Stimulated activated CD8-positive, alpha-beta memory T cell treated with anti-CD3 and anti-CD28 coated beads, Interleukin-4, amount 100 ng/mL, for 24 hours (primary cell): ENCODE measurements at regions not wholly inside any gene's neighbourhood (a gene's known extent, or its start where the extent isn't known, plus 50 kb on each side); places are given as distances from the start of the nearest gene placed in this dataset.

ENCODE experiments used
- DNase-seq: peaks from one replicate; pipeline ENCODE4 v3.0.0-alpha.2; 2020; ENCODE audit warnings: low read depth

- no peak for DNase-seq
Measured at GRCh38 chr22:48672387-48672786, 1155.3 kb downstream of the BRD1 start.

DNA sequence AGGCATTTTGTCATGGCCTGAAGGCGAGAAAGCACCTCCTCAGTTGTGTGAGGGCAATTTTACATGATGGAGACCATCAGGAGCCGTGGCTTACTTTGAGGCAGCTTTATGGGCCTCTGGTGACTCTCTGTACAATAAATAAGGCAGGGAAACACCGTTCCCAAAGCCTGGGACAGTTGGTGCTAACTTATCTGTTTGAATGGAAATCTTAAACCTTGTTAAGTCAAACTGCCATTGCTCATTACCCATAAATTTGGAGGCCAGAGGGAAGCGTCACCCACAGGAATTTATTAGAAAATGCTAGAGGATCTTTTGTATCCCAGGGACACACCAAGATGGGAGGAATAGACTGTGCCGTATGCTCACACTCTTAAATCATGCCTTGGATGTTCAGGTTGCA is 1156.9 kb downstream of the BRD1 start:
- DNase-seq, result no peak

- no peak for DNase-seq
Measured at GRCh38 chr22:48669986-48670716, 1157.5 kb downstream of the BRD1 start.

DNA sequence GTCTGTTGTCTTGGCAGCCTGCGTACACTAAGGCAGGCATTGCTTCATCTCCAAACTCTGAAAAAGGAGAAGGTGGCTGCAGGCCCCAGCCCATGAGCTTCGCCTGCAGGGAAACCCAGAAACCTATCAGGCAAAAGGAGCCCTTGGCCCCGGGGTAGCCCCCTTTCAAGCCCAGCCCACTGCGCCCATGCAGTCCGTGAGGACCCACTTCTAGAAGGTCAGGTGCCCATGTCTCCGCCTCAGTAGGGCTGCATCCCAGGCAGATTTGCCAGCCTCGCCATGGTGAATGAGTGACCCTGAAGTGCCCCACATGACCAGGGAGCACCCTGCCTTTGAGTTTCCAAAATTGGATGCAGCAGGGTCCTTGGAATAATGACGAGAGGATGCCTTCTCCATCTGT is 1158.4 kb downstream of the BRD1 start:
- DNase-seq, result no peak

- no peak for DNase-seq
Measured at GRCh38 chr22:48667289-48667688, 1160.4 kb downstream of the BRD1 start.

- no peak for DNase-seq
Measured at GRCh38 chr22:48666620-48667019, 1161.1 kb downstream of the BRD1 start.

- DNase-seq, result no peak
Measured at GRCh38 chr22:48665311-48665995, 1162.2 kb downstream of the BRD1 start.

- DNase-seq, result no peak
Measured at GRCh38 chr22:48664586-48664985, 1163.1 kb downstream of the BRD1 start.

DNA sequence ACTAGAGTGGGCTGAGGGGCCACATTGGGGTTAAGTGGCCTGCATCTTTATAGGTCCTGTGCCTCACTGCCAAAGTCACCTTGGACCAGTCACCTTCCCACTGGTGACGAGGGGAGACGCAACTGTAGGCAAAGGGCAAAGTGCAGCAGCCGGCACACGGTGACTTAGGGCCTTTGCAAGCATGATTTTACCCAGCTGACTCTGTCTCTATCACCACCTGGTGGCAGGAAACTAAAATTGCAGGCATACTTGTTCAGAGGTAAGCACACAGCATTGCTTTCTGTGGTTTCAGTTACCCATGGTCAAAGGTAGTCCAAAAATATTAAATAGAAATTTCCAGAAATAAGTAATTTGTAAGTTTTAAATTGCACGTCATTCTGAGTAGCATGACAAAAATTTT is 1164.4 kb downstream of the BRD1 start:
- no peak for DNase-seq

- DNase-seq, result no peak
Measured at GRCh38 chr22:48662476-48663135, 1165.1 kb downstream of the BRD1 start.

DNA sequence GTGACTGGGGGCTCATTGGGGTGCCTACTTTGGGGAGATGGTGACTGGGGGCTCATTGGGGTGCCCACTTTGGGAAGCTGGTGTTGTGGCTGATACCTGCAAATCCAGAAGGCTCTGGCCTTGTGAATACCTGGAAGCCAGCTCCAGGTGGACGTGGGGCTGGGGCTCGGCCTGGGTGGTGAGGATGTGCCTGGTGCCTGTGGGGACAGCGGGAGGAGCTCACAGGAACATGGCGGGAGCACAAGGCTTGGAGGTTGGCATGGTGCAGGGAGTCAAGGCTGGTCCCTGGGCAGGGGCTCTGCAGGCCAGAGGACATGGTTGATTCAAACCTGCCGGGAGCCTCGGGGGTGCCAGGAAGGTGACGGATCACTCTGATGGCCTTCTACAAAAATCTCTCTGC is 1165.7 kb downstream of the BRD1 start:
- DNase-seq, result no peak

DNA sequence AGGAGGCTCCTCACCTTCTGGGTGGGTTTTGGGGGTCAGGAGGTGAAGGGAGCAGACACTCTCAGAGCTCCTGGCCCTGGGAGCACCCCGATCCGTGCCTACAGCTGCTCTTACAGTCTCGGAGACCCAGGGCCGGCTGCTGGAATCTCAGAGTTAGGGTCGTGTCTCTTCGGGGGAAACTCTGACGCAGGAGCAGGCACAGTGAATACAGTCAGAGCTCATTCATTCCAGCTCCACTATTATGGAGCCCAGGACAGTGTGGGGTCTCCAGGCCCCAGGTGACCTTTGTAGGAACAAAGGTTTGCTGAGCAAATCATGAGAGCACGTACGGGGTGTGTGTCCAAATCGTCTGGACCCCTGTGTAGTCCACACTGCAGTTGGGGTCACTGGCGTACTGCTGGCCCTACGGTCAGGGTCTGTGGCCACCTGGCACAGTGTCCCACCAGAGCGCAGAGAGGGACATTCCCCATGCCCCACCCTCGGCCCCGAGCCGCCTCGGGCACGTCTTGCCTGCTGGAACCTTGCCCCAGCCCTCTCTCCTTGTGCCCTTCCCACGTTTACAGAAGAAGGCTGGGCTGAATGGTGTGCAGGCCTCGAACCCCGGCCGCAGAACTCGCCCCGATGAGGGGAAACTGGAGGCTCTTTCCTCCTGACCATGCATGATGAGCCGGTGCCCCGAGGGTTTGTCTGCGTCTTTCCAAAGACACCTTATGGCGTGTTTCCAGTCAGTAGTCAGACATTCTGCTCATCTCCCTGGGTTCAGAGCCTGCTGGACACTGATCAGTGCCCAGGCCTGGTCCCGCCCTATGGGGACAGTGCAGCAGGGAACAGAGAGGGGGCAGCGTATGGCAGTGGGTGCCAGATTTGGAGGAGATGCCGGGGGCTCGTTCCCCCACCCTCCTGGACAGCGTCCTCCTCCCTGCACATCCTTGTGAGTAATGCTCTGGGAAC is 1166.6 kb downstream of the BRD1 start:
- DNase-seq, result no peak

DNA sequence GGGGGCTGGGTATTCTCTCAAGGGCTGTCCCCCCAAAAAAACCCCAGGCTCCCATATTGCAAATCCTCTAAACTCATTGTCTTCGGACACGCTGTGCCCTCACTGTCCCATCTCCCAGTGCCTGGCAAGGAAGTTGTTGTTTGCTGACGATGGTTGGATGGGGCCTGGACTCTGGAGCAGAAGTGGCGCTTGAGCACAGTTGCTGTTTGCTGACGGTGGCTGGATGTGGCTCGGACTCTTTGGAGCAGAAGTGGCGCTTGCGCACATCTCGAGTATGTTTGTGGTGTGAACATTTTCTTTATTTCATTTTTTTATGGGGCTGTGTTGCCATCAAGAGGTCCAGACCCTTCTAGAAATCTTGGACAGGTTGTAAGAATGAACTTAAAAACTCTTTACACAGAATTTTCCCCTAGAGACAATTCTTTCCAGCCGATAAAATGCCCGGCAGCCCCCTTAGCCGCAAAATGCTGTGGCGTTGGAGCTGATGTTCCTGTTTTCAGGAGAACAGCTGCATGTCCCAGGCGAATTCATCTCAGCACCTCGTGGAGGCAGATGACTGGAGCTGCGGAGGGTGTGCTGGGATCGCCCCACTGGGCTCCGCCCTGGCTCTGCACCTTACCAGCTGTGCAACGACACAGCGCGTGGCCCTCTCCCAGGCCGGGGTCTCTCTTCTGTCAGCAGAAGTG is 1167.4 kb downstream of the BRD1 start:
- DNase-seq, result no peak

- DNase-seq, result no peak
Measured at GRCh38 chr22:48659404-48659996, 1168.2 kb downstream of the BRD1 start.

DNA sequence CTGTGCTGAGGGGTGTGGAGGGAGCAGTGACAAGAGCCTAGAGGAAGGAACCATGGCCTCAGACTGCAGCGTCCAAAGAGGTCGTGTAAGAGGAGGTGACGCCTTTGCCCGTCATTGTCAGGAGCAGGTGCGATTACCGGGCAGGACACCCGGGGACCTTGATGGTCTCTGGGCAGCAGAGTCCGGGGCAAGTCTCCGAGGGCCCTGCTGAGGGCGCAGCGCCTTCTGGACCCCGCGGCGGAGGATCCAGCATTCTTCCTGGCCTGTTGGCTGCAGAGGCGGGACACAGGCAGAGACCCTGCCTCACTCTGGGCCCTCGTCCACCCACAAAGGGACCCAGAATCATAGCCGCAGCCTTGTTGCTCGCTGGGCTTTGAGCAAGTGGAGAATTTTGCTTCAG is 1168.8 kb downstream of the BRD1 start:
- no peak for DNase-seq

DNA sequence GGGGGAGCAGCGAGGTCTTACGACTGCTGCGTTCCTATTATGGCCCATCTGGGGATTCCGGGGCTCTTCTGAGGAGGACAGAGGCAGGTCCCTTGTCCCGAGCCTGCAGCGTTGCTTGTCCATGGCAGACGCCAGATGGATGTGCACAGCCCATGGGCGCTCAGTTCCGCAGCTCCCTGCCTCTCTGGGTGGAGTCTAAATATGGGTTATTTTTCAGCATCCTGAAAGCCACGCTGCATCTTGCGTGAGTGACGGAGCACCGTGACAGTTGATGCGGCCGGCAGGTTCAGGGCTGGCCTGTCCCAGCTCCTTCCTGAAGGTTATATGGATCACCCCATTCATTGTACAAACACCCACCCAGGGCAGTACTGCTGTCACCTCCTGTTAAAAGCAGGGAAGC is 1169.4 kb downstream of the BRD1 start:
- DNase-seq, result no peak

GRCh38 chr22:48654492-48654891 is 1173.2 kb downstream of the BRD1 start:
- DNase-seq, result no peak

DNA sequence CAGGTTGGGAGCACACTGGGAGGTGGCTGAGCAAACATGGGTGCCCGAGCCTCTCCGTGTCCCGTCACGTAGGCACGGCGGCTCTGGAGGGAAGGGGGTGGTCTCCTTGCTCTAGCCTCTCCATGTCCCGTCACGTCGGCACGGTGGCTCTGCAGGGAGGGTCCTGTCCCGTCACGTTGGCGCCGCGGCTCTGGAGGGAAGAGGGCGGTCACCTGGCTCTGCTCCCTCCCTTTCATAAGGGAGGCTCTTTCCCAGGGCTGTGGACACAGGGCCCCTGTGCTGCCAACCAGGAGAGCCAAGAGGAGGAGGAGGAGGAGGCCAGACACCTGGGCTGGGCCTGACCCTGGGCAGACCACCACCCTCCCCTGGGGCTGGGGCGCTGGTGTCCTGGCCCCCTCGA is 1173.7 kb downstream of the BRD1 start:
- no peak for DNase-seq

GRCh38 chr22:48653306-48653705 is 1174.4 kb downstream of the BRD1 start:
- DNase-seq, result no peak

DNA sequence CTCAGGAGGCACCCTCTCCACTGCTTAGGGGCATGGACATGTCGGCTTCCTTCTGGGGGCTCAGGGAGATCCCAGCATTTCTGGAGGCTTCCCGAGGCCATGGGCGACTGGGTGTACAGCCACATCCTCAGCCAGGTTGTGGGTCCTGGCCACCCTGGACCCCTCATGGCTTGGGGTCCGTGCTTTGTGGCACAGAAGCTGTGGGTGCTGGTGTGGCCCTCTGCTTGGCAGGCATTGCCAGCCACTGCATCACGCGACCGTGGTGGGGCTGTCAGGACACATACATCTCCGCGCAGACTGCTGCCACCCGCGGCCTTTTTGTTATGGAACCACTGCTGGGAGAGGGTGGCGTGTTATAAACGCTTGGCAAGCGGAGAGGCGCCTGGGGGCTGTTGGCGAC is 1174.9 kb downstream of the BRD1 start:
- no peak for DNase-seq

- no peak for DNase-seq
Measured at GRCh38 chr22:48651981-48652538, 1175.6 kb downstream of the BRD1 start.
